ENCODE measurements at regions not wholly inside any gene's neighbourhood (a gene's known extent, or its start where the extent isn't known, plus 50 kb on each side); places are given as distances from the start of the nearest gene placed in this dataset.

GRCh38 chr2:12809526-12809925 lies 92.8 kb downstream of the TRIB2 start:
- H2AK5ac ChIP-seq (ENCODE audit: low read depth, low read length), result no peak overlapping the region
- no peak overlapping the region for H3K14ac ChIP-seq (ENCODE audit: low read length)
- no peak overlapping the region for H3K27ac ChIP-seq (replicated peaks; ENCODE audit: low read length)
- H3K18ac ChIP-seq (ENCODE audit: low read length), result no peak overlapping the region
- peak overlapping the region; percentile 68 for H2AFZ ChIP-seq (ENCODE audit: low read length)
- H3K9me3 ChIP-seq (replicated peaks in 1 of 2; ENCODE audit: control insufficient read depth in 2 of 2, insufficient read depth in 1 of 2, low read depth in 1 of 2, low read length in 2 of 2), result no peaks in the 10 kb centered on the region
- no peak overlapping the region for H3K23ac ChIP-seq (ENCODE audit: low read depth, low read length, poor library complexity)
- H3K27me3 ChIP-seq (ENCODE audit: control insufficient read depth in 3 of 3, insufficient read depth in 3 of 3, low read depth in 1 of 3, low read length in 3 of 3), result no peaks in the 10 kb centered on the region
- no peak overlapping the region for H2BK120ac ChIP-seq (ENCODE audit: low read depth, low read length)
- H2BK15ac ChIP-seq (ENCODE audit: low read length), result no peak overlapping the region
- no peaks in the 10 kb centered on the region for H3K36me3 ChIP-seq (replicated peaks in 1 of 2; ENCODE audit: control insufficient read depth in 2 of 2, insufficient read depth in 2 of 2, low read length in 2 of 2)
- WGBS, 2 donors (ENCODE audit: extremely low coverage in 2 of 2, insufficient read length in 2 of 2, insufficient replicate concordance in 1 of 2), result no CpG with 5 or more reads among the region's 4 CpGs
- no peak for DNase-seq (ENCODE audit: low spot score)
- H3K4me1 ChIP-seq (ENCODE audit: control insufficient read depth in 2 of 2, insufficient read depth in 1 of 2, low read depth in 1 of 2, low read length in 2 of 2), result peaks cover 0 to 2% of the 10 kb centered on the region in 2 donors
- no peak overlapping the region for H3K9ac ChIP-seq (ENCODE audit: low read depth, low read length, poor library complexity)
- no peak overlapping the region for H3K4me2 ChIP-seq (ENCODE audit: insufficient read depth, low read length, poor library complexity, severe bottlenecking)
- H3K4ac ChIP-seq (ENCODE audit: low read length), result no peak overlapping the region
- H4K91ac ChIP-seq (ENCODE audit: low read depth, low read length, poor library complexity), result no peak overlapping the region
- H2BK5ac ChIP-seq (ENCODE audit: low read length), result no peak overlapping the region
- H3K4me3 ChIP-seq (ENCODE audit: low read length in 2 of 2), result no peak overlapping the region
- no peak overlapping the region for H4K8ac ChIP-seq (ENCODE audit: low read depth, low read length)
- H3K79me1 ChIP-seq (ENCODE audit: low read depth, low read length), result no peaks in the 10 kb centered on the region
- H2BK12ac ChIP-seq (ENCODE audit: low read length), result no peak overlapping the region

- Histone ChIP-seq H4K91ac (ENCODE audit: low read depth, low read length, poor library complexity) (no peak overlapping the region), H3K9me3 (replicated peaks in 1 of 2; ENCODE audit: control insufficient read depth in 2 of 2, insufficient read depth in 1 of 2, low read depth in 1 of 2, low read length in 2 of 2) (no peaks in the 10 kb centered on the region), H3K4ac (ENCODE audit: low read length) (no peak overlapping the region), H2BK5ac (ENCODE audit: low read length) (no peak overlapping the region), H2AK5ac (ENCODE audit: low read depth, low read length) (no peak overlapping the region), H2AFZ (ENCODE audit: low read length) (no peak overlapping the region), H3K4me3 (ENCODE audit: low read length in 2 of 2) (no peak overlapping the region), H3K27me3 (ENCODE audit: control insufficient read depth in 3 of 3, insufficient read depth in 3 of 3, low read depth in 1 of 3, low read length in 3 of 3) (no peaks in the 10 kb centered on the region), H2BK15ac (ENCODE audit: low read length) (no peak overlapping the region), H3K79me1 (ENCODE audit: low read depth, low read length) (no peaks in the 10 kb centered on the region), H3K36me3 (replicated peaks in 1 of 2; ENCODE audit: control insufficient read depth in 2 of 2, insufficient read depth in 2 of 2, low read length in 2 of 2) (no peaks in the 10 kb centered on the region), H3K4me1 (ENCODE audit: control insufficient read depth in 2 of 2, insufficient read depth in 1 of 2, low read depth in 1 of 2, low read length in 2 of 2) (peaks cover 0 to 2% of the 10 kb centered on the region in 2 donors), H3K14ac (ENCODE audit: low read length) (no peak overlapping the region), H2BK12ac (ENCODE audit: low read length) (no peak overlapping the region), H3K9ac (ENCODE audit: low read depth, low read length, poor library complexity) (no peak overlapping the region), H3K4me2 (ENCODE audit: insufficient read depth, low read length, poor library complexity, severe bottlenecking) (no peak overlapping the region), H4K8ac (ENCODE audit: low read depth, low read length) (no peak overlapping the region), H3K23ac (ENCODE audit: low read depth, low read length, poor library complexity) (no peak overlapping the region), H2BK120ac (ENCODE audit: low read depth, low read length) (no peak overlapping the region), H3K18ac (ENCODE audit: low read length) (no peak overlapping the region), H3K27ac (replicated peaks; ENCODE audit: low read length) (no peak overlapping the region)
- DNase-seq (ENCODE audit: low spot score), result no peak
Observed at GRCh38 chr2:12811916-12812315, 95.2 kb downstream of the TRIB2 start.

GRCh38 chr2:12813166-12813565 lies 96.4 kb downstream of the TRIB2 start:
- no peak overlapping the region for H2BK5ac ChIP-seq (ENCODE audit: low read length)
- H2BK12ac ChIP-seq (ENCODE audit: low read length), result no peak overlapping the region
- H3K14ac ChIP-seq (ENCODE audit: low read length), result no peak overlapping the region
- no peak overlapping the region for H4K8ac ChIP-seq (ENCODE audit: low read depth, low read length)
- H3K27ac ChIP-seq (replicated peaks; ENCODE audit: low read length), result no peak overlapping the region
- H3K9ac ChIP-seq (ENCODE audit: low read depth, low read length, poor library complexity), result no peak overlapping the region
- H3K4ac ChIP-seq (ENCODE audit: low read length), result no peak overlapping the region
- H2BK120ac ChIP-seq (ENCODE audit: low read depth, low read length), result no peak overlapping the region
- no peak overlapping the region for H2AK5ac ChIP-seq (ENCODE audit: low read depth, low read length)
- H4K91ac ChIP-seq (ENCODE audit: low read depth, low read length, poor library complexity), result no peak overlapping the region
- no peak for DNase-seq (ENCODE audit: low spot score)
- no peak overlapping the region for H3K4me3 ChIP-seq (ENCODE audit: low read length in 2 of 2)
- no peak overlapping the region for H2AFZ ChIP-seq (ENCODE audit: low read length)
- peaks cover 0 to 3% of the 10 kb centered on the region in 2 donors for H3K9me3 ChIP-seq (replicated peaks in 1 of 2; ENCODE audit: control insufficient read depth in 2 of 2, insufficient read depth in 1 of 2, low read depth in 1 of 2, low read length in 2 of 2)
- H3K36me3 ChIP-seq (replicated peaks in 1 of 2; ENCODE audit: control insufficient read depth in 2 of 2, insufficient read depth in 2 of 2, low read length in 2 of 2), result no peaks in the 10 kb centered on the region
- peaks cover 0 to under 1% of the 10 kb centered on the region in 2 donors for H3K4me1 ChIP-seq (ENCODE audit: control insufficient read depth in 2 of 2, insufficient read depth in 1 of 2, low read depth in 1 of 2, low read length in 2 of 2)
- no peaks in the 10 kb centered on the region for H3K27me3 ChIP-seq (ENCODE audit: control insufficient read depth in 3 of 3, insufficient read depth in 3 of 3, low read depth in 1 of 3, low read length in 3 of 3)
- no peak overlapping the region for H3K18ac ChIP-seq (ENCODE audit: low read length)
- no peak overlapping the region for H3K23ac ChIP-seq (ENCODE audit: low read depth, low read length, poor library complexity)
- H2BK15ac ChIP-seq (ENCODE audit: low read length), result no peak overlapping the region
- no peaks in the 10 kb centered on the region for H3K79me1 ChIP-seq (ENCODE audit: low read depth, low read length)
- no peak overlapping the region for H3K4me2 ChIP-seq (ENCODE audit: insufficient read depth, low read length, poor library complexity, severe bottlenecking)

GRCh38 chr2:12816379-12817306 lies 99.9 kb downstream of the TRIB2 start:
- Histone ChIP-seq H3K27me3 (ENCODE audit: control insufficient read depth in 3 of 3, insufficient read depth in 3 of 3, low read depth in 1 of 3, low read length in 3 of 3) (no peaks in the 10 kb centered on the region), H3K4me1 (ENCODE audit: control insufficient read depth in 2 of 2, insufficient read depth in 1 of 2, low read depth in 1 of 2, low read length in 2 of 2) (peaks cover 0 to 3% of the 10 kb centered on the region in 2 donors), H2AFZ (ENCODE audit: low read length) (no peak overlapping the region), H3K4me3 (ENCODE audit: low read length in 2 of 2) (no peak overlapping the region), H3K14ac (ENCODE audit: low read length) (no peak overlapping the region), H3K27ac (replicated peaks; ENCODE audit: low read length) (no peak overlapping the region), H3K36me3 (replicated peaks in 1 of 2; ENCODE audit: control insufficient read depth in 2 of 2, insufficient read depth in 2 of 2, low read length in 2 of 2) (no peaks in the 10 kb centered on the region), H3K4me2 (ENCODE audit: insufficient read depth, low read length, poor library complexity, severe bottlenecking) (no peak overlapping the region), H3K9me3 (replicated peaks in 1 of 2; ENCODE audit: control insufficient read depth in 2 of 2, insufficient read depth in 1 of 2, low read depth in 1 of 2, low read length in 2 of 2) (peaks cover 0 to 3% of the 10 kb centered on the region in 2 donors), H2BK15ac (ENCODE audit: low read length) (no peak overlapping the region), H3K23ac (ENCODE audit: low read depth, low read length, poor library complexity) (no peak overlapping the region), H2BK12ac (ENCODE audit: low read length) (no peak overlapping the region), H3K4ac (ENCODE audit: low read length) (no peak overlapping the region), H4K8ac (ENCODE audit: low read depth, low read length) (no peak overlapping the region), H3K79me1 (ENCODE audit: low read depth, low read length) (no peaks in the 10 kb centered on the region), H2AK5ac (ENCODE audit: low read depth, low read length) (no peak overlapping the region), H2BK5ac (ENCODE audit: low read length) (no peak overlapping the region), H4K91ac (ENCODE audit: low read depth, low read length, poor library complexity) (no peak overlapping the region), H3K9ac (ENCODE audit: low read depth, low read length, poor library complexity) (no peak overlapping the region), H3K18ac (ENCODE audit: low read length) (no peak overlapping the region), H2BK120ac (ENCODE audit: low read depth, low read length) (no peak overlapping the region)
- WGBS, 2 donors (ENCODE audit: extremely low coverage in 2 of 2, insufficient read length in 2 of 2, insufficient replicate concordance in 1 of 2), result no CpG with 5 or more reads among the region's 4 CpGs
- DNase-seq (ENCODE audit: low spot score), result no peak

Data from neuronal stem cell (in vitro differentiated cells).